HT1080 (cell line): ENCODE measurements at regions not wholly inside any gene's neighbourhood (a gene's known extent, or its start where the extent isn't known, plus 50 kb on each side); places are given as distances from the start of the nearest gene placed in this dataset.
A peak's percentile ranks its signal among the peaks of the same experiment; 100 is the strongest.

Experiments
- DNase-seq: peaks from one replicate; pipeline ENCODE4 v3.0.0-alpha.2; 2015; ENCODE audit warnings: low read depth

DNA sequence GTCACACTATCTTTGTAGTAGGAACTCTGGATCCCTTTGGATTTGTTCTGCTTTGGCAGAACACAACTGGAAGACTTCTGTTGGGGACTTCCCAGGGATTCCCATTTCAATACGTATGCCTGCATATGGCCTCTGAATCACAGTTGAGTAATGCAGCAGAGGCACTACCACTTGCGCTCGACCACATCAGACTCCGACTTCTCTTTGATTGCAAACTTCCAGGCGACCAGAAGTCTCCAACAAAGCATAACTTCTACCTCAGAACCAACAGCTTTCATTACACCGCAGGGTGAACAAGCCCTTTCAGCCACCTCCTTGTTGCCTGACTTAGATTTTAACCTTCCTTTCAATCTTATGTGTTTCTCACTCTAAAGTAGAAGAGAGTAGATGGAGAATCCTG is 924.4 kb downstream of the IGSF11 start:
- DNase-seq, result peak; percentile 58

DNA sequence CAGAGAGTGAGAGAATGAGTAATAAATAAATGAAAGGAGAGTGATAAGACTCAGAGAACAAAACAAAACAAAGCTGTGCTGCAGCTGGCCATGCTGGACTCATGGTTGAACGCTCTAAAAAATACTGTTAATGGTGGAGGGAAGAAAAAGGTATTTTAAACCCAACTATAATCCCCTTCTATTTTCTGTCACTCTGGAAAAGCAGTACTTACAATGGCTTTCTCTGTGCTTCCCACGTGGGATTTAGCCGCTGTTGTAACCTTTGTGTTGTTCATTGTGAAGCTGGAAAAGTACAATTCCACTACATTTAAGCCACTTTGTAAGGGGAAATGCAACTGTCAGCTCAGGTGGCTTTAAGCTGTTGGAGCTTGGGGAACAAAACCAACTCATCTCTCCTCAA is 917.7 kb downstream of the IGSF11 start:
- DNase-seq, result no peak

DNA sequence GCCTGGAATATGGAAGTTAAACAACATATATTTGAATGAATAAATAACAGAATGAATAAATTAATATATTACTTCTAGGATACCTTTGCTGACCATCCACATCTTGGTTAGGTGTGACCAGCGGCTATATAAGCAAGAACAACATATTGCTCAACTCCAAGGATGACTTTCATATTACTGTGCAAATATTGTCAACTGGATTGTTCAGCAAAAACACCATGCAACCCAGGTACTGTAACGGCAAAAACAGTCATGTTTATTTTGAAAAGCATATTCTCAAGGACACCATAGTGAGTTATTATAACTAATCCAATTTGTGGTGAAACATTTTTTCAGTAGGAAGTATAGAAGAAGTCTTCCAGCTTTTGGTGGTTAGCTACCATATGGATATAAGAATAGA is 907.9 kb downstream of the IGSF11 start:
- no peak for DNase-seq

DNA sequence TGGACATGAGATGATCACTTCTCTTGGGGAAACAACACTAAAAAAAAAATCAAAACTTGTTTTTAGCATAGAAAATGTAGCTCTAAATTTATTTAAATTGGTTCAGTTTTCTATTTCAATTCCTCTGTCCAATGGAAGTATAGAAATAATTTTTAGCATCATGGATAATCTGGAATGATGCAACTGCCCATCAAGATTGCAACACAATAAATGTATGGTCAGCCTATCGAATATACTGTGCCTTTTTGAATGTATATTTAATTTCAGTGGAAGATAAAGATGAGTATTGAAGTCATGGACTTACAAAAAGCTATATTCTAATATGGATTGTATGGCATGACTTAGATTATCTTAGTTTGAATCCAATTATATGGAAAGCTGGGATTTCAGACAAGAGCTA is 906.7 kb downstream of the IGSF11 start:
- no peak for DNase-seq

DNA sequence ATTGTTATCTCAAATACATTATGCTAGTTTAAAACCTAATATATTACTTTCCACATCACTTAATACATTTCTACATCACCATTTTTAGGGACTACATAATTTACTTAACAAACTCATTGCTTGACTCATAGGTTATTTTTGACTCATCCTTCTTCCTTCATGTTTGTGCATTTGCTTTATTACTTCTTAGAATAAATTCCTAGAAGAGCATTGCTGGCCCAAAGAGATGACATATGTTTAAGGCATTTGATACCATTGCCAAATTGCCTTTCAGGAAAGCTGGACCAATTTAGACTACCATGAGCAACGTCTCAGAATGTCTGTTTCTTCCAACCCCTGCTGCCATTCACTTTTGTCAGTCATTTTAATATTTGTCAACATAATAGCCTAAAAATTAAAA is 905.8 kb downstream of the IGSF11 start:
- DNase-seq, result peak; percentile 60

DNA sequence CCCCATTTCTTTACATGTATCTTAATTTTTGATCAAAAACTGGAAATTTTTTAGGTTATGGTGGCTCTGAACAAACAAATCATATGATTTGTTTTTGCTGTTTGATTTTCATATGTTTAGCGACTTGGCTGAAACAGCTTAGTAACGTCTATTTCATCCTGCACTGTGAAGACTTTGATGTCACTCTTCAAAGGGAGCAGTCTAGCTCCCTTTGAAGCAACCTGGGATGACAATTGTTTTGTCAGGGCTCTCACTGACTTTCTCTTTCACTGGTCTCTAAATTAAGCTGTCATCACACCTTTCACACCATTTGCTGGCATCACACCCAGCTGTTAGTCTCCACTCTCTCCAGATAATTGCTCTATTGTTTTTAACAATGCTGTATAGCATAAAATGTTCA is 896.9 kb downstream of the IGSF11 start:
- no peak for DNase-seq

DNA sequence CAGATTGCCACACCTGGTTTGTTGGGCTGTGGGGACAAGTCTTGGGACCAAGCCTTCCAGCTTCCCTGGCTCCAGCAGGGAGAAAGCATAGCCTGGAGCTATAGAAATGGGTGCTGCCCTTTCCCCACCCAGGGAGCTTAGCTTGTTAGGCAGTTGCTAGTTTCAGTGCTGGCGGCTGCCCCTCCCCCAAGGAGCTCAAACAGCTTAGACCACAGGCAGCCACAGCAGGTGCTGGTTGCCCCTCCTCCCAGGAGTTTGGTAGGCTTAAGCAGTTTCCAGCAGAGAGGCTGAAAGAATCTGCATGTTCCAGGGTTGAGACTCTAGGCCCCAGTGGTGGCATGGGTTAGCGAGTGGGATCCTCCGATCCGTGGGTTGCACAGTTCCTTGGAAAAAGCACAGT is 889.7 kb downstream of the IGSF11 start:
- no peak for DNase-seq

DNA sequence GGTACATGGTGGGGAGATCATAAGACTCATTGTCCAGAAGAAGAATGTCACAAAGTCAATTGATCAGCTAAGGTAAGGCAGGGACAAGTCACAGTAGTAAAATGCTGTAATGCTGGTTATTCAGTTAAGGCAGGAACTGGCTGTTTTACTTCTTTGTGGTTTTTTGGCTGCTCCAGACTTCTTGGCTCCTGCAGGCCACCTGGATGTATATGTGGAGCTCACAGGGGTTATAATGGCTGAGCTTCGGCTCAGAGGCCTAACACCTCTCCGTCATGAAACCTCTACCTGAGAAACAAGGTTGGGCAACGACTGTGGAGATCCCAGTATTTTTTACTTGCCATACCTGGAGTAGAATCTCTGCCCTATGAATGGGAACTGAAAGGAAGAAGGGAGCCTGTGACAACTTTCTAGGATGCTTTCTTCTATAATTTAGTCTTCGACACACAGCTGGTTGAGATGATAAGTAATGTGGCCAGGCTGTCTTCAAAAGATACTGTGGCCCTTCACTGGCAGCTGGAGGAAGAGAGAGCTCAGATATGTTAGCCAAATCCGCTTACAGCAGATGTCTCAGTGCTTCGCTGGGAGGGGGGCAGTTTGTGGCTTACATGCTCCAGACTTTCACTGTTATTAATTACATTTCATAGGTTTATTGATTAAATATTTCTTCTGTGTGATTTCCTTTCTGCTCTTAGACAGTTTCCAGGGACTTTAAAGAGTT is 887.8 kb downstream of the IGSF11 start:
- DNase-seq, result no peak

DNA sequence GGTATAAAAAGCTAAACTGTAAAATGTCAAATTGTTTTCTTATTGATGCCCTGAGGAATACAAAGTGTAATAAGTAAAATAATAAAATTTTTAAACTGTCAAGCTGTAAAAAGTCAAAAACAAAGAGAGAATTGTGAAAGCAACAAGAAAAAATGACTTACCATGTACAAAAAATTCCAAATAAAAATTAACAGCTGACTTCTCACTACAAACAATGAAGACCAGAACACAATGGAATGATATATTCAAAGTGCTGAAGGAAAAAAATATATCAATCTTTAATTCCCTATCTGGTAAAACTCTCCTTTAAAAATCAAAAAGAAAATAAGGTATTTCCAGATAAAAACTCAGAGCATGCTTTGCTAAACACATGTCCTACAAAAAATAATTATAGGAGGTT is 883.5 kb downstream of the IGSF11 start:
- DNase-seq, result no peak

DNA sequence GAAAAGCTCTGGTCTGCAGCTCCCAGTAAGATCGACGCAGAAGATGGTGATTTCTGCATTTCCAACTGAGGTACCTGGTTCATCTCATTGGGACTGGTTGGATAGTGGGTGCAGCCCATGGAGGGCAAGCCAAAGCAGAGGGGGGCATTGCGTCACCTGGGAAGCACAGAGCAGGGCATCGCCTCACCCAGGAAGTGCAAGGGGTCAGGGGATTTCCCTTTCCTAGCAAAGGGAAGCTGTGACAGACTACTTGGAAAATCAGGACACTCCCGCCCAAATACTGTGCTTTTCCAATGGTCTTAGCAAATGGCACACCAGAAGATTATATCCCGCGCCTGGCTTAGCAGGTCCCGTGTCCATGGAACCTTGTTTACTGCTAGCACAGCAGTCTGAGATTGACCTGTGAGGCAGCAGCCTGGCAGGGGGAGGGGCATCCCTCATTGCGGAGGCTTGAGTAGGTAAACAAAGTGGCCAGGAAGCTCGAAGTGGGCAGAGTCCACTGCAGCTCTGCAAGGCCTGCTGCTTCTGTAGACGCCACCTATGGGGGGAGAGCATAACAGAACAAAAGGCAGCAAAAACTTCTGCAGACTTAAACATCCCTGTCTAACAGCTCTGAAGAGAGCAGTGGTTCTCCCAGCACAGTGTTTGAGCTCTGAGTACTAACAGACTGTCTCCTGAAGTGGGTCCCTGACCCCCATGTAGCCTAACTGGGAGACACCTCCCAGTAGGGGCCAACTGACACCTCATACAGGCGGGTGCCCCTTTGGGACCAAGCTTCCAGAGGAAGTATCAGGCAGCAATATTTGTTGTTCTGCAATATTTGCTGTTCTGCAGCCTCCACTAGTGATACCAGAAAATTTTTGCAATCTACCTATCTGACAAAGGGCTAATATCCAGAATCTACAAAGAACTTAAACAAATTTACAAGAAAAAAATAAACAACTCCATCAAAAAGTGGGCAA is 871.7 kb downstream of the IGSF11 start:
- peak; percentile 17 for DNase-seq

DNA sequence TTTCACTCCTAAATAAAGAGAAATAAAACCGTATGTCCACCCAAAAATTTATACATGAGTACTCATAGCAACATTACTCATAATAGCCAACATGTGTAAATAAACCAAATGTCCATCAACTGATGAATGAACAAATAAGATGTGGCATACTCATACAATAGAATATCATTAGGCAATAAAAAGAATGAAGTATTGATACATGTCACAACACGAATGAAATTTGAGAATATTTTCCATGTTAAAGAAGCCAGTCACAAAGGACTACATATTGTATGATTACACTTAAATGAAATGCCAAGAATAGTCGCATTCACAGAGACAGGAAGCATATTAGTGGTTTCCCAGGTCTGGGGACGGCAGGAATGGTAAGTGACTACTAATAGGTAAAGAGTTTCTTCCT is 869.2 kb downstream of the IGSF11 start:
- DNase-seq, result no peak

DNA sequence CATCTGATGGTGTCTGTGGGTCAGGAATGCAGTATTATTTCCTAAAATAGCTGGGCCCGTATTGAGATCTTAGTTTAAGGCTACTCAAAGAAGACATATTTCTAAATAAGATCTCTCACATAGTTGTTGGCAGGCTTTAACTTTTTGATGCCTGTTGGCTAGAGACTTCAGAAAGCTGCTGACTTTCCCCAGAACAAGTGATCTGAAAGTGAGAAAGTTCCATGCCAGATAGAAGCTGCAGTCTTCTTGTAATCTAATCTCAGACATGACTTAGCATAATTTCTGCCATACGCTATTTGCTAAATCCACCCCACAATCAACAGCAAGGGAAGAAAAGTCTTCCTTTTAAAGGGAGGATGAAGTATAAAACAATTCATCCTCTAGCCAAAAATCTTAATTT is 867.1 kb downstream of the IGSF11 start:
- no peak for DNase-seq

DNA sequence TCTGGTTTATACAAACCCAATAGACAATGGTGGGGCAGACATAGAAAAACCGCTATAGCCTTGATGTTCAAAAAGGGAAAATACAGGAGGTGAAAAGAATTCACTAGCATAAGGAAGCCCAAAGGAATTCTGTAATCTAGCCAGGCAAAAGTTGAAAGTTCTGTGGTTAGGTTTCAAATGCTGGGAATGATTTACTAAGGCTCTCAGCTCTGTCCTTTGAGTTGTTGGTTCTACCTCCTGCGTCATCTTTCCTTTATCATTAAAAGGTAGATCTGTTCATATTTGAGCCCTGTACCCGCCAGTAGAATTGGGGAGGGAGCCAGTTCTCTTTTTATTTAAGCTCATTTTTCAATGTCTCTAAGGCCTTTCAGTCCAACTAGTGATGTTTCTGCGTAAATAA is 866.5 kb downstream of the IGSF11 start:
- no peak for DNase-seq

DNA sequence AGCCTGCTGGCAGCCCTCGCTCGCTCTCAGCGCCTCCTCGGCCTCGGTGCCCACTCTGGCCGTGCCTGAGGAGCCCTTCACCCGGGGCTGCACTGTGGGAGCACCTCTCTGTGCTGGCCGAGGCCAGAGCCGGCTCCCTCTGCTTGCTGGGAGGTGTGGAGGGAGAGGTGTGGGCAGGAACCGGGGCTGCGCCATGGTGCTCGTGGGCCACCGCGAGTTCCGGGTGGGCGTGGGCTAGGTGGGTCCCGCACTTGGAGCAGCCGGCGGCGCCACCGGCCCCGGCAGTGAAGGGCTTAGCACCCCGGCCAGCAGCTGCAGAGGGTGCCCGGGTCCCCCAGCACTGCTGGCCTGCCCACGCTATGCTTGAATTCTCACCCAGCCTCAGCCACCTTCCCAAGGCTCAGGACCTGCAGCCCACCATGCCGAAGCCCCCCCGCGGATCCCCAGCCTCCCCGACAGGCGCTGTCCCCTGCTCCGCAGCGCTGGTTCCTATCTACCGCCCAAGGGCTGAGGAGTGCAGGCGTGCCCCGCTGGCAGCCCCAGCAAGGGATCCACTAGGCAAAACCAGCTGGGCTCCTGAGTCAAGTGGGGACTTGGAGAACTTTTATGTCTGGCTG is 863.3 kb downstream of the IGSF11 start:
- DNase-seq, result no peak

DNA sequence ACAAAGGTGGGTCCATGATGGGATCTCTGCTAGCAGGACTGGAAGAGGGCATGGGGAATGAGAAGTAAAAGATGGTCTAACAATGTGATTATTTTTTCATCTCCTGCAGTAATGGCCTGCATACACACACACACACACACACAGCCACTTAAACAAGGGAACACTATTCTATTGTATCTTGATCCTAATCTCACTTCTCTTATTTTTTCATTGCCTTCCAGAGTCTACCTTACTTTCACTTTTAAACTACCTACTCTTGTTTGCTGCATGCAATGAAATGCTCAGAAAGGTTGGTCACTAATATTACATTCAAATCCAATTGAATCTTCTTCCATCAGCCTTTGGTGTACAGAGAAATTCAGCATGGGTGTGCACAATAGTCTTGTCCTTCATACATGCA is 853.8 kb downstream of the IGSF11 start:
- no peak for DNase-seq

DNA sequence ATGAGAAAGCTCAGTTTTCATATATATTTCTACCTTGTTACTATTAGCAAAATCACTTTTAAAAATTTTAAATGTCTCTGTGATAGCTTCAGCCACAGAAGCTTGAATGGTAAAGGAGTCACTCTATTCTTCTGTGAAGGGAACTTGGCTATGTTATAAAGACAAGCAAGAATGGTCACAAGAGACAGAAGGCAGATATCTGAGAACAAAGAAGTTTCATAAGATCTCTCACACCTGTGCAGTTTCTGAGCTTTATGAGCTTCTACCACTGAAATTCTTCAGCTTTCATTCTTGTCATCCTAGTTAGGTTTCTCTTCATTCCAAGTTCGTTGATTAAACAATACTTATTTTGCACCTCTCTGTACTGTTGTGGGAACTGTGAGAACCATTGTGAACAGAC is 853.4 kb downstream of the IGSF11 start:
- DNase-seq, result no peak

DNA sequence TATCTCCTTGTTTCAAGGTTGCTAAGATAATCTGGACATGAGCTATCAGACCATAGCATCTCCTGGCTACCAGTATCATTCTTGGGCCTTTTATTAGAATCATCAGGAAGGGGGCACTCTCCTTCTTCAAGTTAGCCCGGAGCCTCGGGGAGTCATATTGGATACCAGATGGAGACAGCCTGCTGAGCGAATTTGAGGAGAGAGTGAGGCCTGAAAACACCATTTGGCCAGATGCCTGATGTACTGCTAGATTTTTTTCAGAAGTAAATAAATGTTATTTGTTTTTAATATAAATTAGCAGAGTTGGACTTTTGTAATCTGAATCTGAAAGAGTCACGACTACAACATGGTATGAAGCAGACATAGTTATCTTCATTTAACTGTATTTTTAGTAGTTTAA is 848.6 kb downstream of the IGSF11 start:
- no peak for DNase-seq

DNA sequence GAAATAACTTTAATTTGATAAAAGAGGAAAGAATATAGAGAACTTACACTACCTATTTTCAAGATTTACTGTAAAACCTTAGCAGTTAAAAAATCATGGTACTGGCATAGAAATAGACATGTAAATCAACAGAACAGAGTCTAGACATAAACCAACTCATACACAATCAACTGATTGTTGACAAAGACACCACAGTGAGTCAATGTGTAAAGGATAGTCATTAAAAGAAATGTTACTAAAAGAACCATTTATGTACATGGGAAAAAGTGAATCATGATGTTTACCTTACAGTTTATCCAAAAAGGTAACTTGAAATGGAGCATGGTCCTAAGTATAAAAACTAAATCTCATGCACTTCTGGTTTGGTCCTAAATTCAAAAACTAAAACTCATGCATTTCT is 847.4 kb downstream of the IGSF11 start:
- DNase-seq, result no peak

DNA sequence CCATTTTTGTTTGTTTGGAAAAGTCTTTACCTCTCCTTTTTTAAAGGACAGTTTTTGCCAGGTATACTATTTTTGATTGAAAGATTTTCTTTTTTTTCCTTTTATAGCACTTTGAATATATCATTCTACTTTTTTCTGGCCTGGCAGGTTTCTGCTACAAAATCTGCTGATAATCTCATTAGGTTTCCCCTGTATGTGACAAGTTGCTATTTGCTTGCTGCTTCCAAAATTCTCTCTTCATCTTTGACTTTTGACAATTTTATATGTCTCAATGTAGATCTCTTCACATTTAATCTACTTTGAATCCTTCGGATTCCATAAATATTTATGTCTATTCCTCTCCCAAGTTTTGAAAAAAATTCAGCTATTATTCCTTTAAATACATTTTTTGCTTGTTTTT is 838.5 kb downstream of the IGSF11 start:
- DNase-seq, result no peak

DNA sequence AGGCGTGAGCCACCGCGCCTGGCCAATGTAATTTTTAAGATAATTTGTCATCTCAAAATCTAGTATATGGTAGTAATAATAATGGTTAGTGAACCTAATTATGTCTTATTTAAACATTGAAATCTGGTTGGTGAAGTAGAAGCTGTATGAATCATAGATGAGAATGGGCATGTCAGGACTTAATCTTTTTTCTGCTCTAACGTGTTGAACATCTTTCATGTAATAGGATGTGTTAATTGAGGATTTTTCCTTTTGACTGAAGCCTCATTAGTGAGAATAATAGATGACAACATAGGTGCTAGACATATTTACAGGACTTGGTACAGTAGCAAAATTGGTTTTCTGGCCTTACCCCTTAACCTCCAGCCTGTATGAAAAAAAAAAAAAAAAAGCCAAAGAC is 835.6 kb downstream of the IGSF11 start:
- DNase-seq, result no peak

DNA sequence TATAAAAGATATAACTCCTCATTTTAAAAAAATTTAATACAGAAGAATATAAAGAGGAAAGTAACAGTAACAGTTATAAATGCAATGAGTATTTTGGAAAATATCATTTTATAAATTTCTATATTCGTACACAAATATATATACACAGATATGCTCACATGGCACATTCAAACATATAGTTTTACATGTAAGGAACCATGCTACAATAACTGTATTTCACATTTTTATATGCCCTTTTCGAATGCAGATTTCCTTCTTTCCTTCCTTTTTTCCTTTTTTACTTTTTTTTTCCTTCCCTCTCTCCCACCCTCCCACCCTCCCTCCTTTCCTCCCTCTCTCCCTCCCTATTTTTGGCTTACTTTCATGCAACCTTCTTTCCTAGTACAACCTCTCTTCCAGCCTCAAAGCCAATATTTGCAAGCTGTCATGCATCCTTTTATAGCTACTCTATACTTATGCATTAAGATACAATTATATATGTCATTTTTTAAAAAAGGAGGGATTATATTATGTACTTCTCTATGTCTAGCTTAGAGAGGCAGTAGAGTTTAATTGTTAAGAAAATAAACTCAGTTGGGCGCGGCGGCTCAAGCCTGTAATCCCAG is 830.5 kb downstream of the IGSF11 start:
- no peak for DNase-seq

DNA sequence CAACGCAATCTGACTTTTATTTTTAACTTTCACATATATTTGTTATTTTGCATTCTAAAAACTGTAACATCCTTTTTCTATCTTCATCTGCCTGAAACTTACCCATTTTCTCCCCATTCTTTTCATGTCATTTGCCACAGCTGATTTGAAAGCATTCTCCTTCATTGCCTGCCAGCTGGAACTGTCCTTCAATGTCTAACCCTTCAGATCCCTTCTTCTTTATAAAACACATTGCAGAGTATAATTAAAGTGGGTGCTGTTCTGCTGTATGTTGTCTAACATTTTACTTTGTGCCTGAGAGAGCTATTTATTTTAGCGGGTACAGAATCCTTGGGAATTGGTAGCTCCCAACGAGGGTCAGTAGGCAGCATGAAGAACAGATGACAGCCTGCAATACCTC is 827.4 kb downstream of the IGSF11 start:
- no peak for DNase-seq
